ENCODE measurements at regions not wholly inside any gene's neighbourhood (a gene's known extent, or its start where the extent isn't known, plus 50 kb on each side); places are given as distances from the start of the nearest gene placed in this dataset.

DNA sequence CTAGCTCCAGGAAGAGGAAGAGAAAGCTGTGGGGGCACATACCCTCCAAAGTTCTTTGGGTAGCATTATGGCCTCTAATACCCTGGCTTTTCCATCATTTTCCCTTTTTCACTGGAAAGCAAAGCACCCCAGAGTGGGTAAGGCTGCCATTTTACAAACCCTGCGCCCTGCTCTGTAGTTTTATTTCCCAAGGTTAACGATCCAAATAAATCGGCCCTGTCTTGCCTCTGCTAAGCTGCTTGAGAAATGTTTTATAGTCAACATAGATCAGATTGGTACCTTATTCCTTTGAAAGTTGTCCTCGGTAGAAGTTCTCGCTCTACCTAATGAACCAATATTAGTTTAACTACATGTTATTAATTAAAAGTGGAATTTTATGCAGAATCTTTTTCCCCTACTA, 328.2 kb downstream of the NPIPA8 start:
- Histone ChIP-seq H4K20me1 (ENCODE audit: control insufficient read depth, insufficient read depth, low read depth, low read length) (no peaks in the 10 kb centered on the region), H3K9me2 (replicated peaks; ENCODE audit: control insufficient read depth, low read length) (no peaks in the 10 kb centered on the region), H3K27me3 (ENCODE audit: control insufficient read depth, low read length) (no peaks in the 10 kb centered on the region), H3K9me3 (ENCODE audit: control insufficient read depth, insufficient read depth, low read length) (no peaks in the 10 kb centered on the region), H3K79me2 (ENCODE audit: control insufficient read depth, low read length) (no peaks in the 10 kb centered on the region), H3K4me3 (ENCODE audit: low read length) (no peak overlapping the region), H3K27ac (ENCODE audit: low read depth, low read length) (no peak overlapping the region), H3K4me2 (ENCODE audit: low read length) (no peak overlapping the region), H3K4me1 (ENCODE audit: control insufficient read depth, low read length) (no peaks in the 10 kb centered on the region), H3K36me3 (ENCODE audit: control insufficient read depth, low read length) (no peaks in the 10 kb centered on the region), H3F3A (ENCODE audit: control insufficient read depth, insufficient read depth) (no peaks in the 10 kb centered on the region)
- no peak for TF ChIP-seq EZH2phosphoT487 (IDR thresholded peaks at IDR 0.05; ENCODE audit: borderline replicate concordance, low read length)
- TF ChIP-seq CTCF (IDR thresholded peaks at IDR 0.05; ENCODE audit: low read depth, low read length, poor library complexity, severe bottlenecking), result no peak

GRCh38 chr16:18003033-18003432, 333.5 kb downstream of the NPIPA8 start:
- no peaks in the 10 kb centered on the region for H3F3A ChIP-seq (ENCODE audit: control insufficient read depth, insufficient read depth)
- no peak overlapping the region for H3K4me2 ChIP-seq (ENCODE audit: low read length)
- H3K4me3 ChIP-seq (ENCODE audit: low read length), result no peak overlapping the region
- TF ChIP-seq EZH2phosphoT487 (IDR thresholded peaks at IDR 0.05; ENCODE audit: borderline replicate concordance, low read length) (no peak), CTCF (IDR thresholded peaks at IDR 0.05; ENCODE audit: low read depth, low read length, poor library complexity, severe bottlenecking) (no peak)
- H3K27ac ChIP-seq (ENCODE audit: low read depth, low read length), result no peak overlapping the region
- no peaks in the 10 kb centered on the region for H4K20me1 ChIP-seq (ENCODE audit: control insufficient read depth, insufficient read depth, low read depth, low read length)
- H3K9me2 ChIP-seq (replicated peaks; ENCODE audit: control insufficient read depth, low read length), result no peaks in the 10 kb centered on the region
- no peaks in the 10 kb centered on the region for H3K27me3 ChIP-seq (ENCODE audit: control insufficient read depth, low read length)
- H3K36me3 ChIP-seq (ENCODE audit: control insufficient read depth, low read length), result no peaks in the 10 kb centered on the region
- H3K4me1 ChIP-seq (ENCODE audit: control insufficient read depth, low read length), result no peaks in the 10 kb centered on the region
- H3K9me3 ChIP-seq (ENCODE audit: control insufficient read depth, insufficient read depth, low read length), result no peaks in the 10 kb centered on the region
- H3K79me2 ChIP-seq (ENCODE audit: control insufficient read depth, low read length), result no peaks in the 10 kb centered on the region

- Histone ChIP-seq H4K20me1 (ENCODE audit: control insufficient read depth, insufficient read depth, low read depth, low read length) (no peaks in the 10 kb centered on the region), H3K4me3 (ENCODE audit: low read length) (no peak overlapping the region), H3F3A (ENCODE audit: control insufficient read depth, insufficient read depth) (no peaks in the 10 kb centered on the region), H3K27me3 (ENCODE audit: control insufficient read depth, low read length) (no peaks in the 10 kb centered on the region), H3K9me2 (replicated peaks; ENCODE audit: control insufficient read depth, low read length) (no peaks in the 10 kb centered on the region), H3K4me1 (ENCODE audit: control insufficient read depth, low read length) (no peaks in the 10 kb centered on the region), H3K27ac (ENCODE audit: low read depth, low read length) (no peak overlapping the region), H3K9me3 (ENCODE audit: control insufficient read depth, insufficient read depth, low read length) (no peaks in the 10 kb centered on the region), H3K79me2 (ENCODE audit: control insufficient read depth, low read length) (no peaks in the 10 kb centered on the region), H3K4me2 (ENCODE audit: low read length) (no peak overlapping the region), H3K36me3 (ENCODE audit: control insufficient read depth, low read length) (no peaks in the 10 kb centered on the region)
- no peak for TF ChIP-seq CTCF (IDR thresholded peaks at IDR 0.05; ENCODE audit: low read depth, low read length, poor library complexity, severe bottlenecking)
- no peak for TF ChIP-seq EZH2phosphoT487 (IDR thresholded peaks at IDR 0.05; ENCODE audit: borderline replicate concordance, low read length)
These were observed 337.5 kb downstream of the NPIPA8 start for GRCh38 chr16:17998996-17999395.

- Histone ChIP-seq H3K36me3 (ENCODE audit: control insufficient read depth, low read length) (no peaks in the 10 kb centered on the region), H3K27ac (ENCODE audit: low read depth, low read length) (no peak overlapping the region), H3K4me3 (ENCODE audit: low read length) (no peak overlapping the region), H3K4me1 (ENCODE audit: control insufficient read depth, low read length) (no peaks in the 10 kb centered on the region), H3F3A (ENCODE audit: control insufficient read depth, insufficient read depth) (no peaks in the 10 kb centered on the region), H4K20me1 (ENCODE audit: control insufficient read depth, insufficient read depth, low read depth, low read length) (no peaks in the 10 kb centered on the region), H3K9me3 (ENCODE audit: control insufficient read depth, insufficient read depth, low read length) (no peaks in the 10 kb centered on the region), H3K9me2 (replicated peaks; ENCODE audit: control insufficient read depth, low read length) (no peaks in the 10 kb centered on the region), H3K4me2 (ENCODE audit: low read length) (no peak overlapping the region), H3K27me3 (ENCODE audit: control insufficient read depth, low read length) (no peaks in the 10 kb centered on the region), H3K79me2 (ENCODE audit: control insufficient read depth, low read length) (no peaks in the 10 kb centered on the region)
- TF ChIP-seq EZH2phosphoT487 (IDR thresholded peaks at IDR 0.05; ENCODE audit: borderline replicate concordance, low read length) (no peak), CTCF (IDR thresholded peaks at IDR 0.05; ENCODE audit: low read depth, low read length, poor library complexity, severe bottlenecking) (no peak)
These were observed 338.0 kb downstream of the NPIPA8 start for GRCh38 chr16:17998550-17998949.
